T1000 (cell line): ENCODE measurements at regions not wholly inside any gene's neighbourhood (a gene's known extent, or its start where the extent isn't known, plus 50 kb on each side); places are given as distances from the start of the nearest gene placed in this dataset.
A peak's percentile ranks its signal among the peaks of the same experiment; 100 is the strongest.

Experiments
- DNase-seq: peaks from one replicate; lab custom pipeline; 2025; ENCODE audit warnings: mixed read lengths; lab: John Stamatoyannopoulos, UW

DNA sequence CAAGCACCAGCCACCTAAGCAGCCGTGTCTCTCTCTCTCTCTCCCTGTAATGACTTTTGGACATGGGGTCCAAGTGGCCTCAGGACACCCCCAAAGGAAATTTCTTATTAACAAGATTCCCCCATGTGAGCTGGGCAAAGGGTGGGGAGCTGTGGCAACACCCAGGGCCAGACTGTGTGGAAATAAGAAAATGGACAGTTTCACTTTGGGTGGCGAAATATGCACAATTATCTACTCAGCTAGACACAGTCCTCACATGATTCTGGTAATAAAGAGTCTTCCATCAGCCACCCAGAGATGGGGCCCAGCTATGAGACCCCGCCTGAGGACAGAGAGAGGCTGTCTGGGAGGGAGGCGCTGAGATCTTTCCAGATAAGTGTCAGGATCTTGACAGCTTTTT is 96.8 kb upstream of the TPM1 start:
- no peak for DNase-seq

- no peak for DNase-seq
Observed at GRCh38 chr15:62946940-62947339, 95.6 kb upstream of the TPM1 start.

- DNase-seq, result no peak
Observed at GRCh38 chr15:62950462-62950931, 92.0 kb upstream of the TPM1 start.

GRCh38 chr15:62951481-62951880 is 91.1 kb upstream of the TPM1 start:
- no peak for DNase-seq

DNA sequence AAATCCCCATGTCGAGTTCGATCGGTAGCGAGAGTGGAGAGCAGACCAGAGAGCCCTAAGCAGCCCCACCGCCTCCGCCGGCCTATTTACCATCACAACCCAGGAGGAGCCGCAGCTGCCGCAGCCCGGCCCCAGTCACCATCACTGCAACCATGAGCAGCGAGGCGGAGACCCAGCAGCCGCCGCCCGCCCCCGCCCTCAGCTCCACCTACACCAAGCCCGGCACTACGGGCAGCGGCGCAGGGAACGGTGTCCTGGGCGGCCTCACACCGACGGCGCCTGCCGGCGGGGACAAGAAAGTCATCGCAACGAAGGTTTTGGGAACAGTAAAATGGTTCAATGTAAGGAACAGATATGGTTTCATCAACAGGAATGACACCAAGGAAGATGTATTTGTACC is 89.5 kb upstream of the TPM1 start:
- DNase-seq, result no peak

- no peak for DNase-seq
Observed at GRCh38 chr15:62953496-62954045, 89.0 kb upstream of the TPM1 start.

- DNase-seq, result no peak
Observed at GRCh38 chr15:62957130-62957529, 85.4 kb upstream of the TPM1 start.

GRCh38 chr15:62958528-62959363 is 83.8 kb upstream of the TPM1 start:
- DNase-seq, result no peak

DNA sequence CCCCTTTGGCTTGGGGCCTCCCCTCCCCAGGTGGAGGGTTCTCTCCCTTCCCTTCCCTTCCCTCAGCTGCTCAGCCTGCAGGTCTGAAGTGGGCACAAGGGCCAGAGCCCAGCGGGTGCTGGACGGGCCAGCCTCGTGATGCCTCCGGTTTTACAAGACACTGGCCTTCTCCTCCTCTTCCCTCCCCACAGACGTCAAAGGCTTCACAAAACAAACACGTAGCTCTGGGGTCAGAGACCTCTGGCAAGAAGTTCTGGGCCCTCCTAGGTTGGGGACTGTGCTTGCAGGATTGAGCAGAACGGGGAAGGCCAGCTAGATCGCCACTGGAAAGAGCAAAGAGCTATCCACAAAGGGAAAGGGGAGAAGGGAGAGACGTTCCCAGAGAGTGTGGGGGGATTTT is 81.4 kb upstream of the TPM1 start:
- DNase-seq, result no peak

DNA sequence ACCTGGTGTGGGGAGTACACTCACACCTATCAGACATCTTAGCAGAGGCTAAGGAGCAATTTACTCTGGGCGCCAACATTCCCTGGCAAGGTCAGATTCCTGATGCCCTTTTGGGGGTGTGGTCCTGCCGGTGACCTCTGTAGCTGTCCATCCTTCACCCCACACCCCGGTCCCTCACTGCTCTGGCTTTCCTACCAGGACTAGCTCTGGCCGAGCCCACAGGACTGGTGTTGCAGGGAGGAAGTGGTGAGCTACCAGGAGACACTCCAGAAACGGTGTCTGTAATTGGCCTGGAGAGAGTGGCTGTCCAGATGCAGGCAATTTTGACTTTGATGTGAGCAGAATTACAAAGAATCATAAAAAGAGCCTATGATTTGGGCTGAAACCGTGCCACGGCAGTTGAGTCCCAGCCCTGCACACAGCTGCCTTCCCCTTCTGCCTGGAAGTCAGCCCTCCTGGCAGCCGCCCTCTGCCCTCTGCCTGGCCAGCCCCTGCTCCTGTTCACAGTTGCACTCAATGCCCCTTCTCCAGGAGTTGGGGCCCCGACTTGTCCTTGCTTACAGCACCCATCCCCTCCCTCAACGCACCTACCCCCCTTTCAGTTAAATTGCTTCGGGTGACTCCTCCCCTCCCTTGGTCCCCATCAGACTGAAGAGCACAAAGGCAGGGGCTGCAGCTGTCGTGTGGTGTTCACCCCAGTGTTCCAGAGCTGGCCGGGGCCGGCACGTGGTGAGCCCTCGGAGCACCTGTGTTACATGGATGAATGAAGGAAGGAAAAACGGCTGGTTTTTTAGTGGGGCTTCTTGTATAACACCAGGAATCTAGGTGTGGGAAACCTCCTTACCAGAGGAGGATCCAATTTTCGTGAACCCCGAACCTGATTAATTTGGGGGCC is 80.2 kb upstream of the TPM1 start:
- no peak for DNase-seq

DNA sequence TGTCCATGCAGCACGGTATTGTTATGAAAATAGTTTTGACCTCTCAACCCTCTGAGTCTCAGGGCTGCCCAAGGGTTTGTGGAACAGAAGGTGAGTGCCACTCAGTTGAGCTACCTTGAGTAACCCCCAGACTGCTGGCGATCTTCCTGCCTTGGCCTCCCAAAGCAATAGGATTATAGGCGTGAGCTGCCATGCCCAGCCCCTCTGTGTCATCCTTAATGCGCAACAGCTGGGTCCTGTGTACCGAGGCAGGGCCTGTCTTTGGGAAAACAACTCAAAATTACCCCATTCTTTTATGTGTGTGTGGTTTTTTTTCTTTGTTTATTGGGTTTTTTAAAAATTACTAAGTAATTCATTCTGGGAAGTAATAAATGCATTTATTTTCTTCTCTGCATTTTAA is 78.3 kb upstream of the TPM1 start:
- no peak for DNase-seq

DNA sequence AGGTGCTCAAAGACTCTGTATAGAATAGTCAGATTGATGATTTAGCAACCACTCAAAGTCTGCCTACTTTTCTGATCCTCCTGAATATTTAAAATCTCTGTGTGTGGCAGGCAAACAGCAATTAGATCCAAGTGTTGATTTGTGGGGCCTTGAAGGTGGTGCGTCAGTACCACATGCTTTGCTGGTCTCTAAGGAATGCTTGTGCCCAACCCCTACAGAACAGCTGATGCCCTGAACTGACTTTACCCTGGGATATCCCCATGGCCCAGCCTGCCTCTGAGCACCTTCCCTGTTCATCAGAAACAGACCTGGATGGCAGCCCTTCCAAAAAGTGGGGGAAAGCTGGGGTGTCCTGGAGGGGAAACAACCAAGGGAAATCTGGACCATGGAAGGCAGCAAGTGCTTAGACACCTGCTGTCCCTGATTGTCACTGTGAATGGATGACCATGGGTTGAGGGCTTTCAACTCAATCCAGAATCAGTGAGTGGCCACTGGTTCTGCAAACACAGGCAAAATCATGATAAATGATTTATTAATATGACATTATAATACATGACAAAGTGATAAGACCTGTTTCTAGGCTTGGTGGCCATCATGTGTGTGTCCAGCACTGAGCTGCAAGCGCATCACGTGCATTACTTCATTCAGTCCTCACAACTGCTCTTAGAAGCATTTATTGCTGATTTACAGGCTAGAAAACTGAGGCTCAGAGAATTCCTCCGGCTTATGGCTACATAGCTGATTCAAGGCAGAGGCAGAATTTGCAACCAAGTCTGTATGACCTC is 76.1 kb upstream of the TPM1 start:
- no peak for DNase-seq

GRCh38 chr15:62968699-62969098 is 73.8 kb upstream of the TPM1 start:
- DNase-seq, result no peak

- no peak for DNase-seq
Observed at GRCh38 chr15:62969442-62970089, 73.0 kb upstream of the TPM1 start.

GRCh38 chr15:62972814-62973213 is 69.7 kb upstream of the TPM1 start:
- DNase-seq, result no peak

- no peak for DNase-seq
Observed at GRCh38 chr15:62975515-62975914, 67.0 kb upstream of the TPM1 start.

GRCh38 chr15:62976301-62976881 is 66.2 kb upstream of the TPM1 start:
- DNase-seq, result no peak

- peak; percentile 44 for DNase-seq
Observed at GRCh38 chr15:62977952-62978811, 64.4 kb upstream of the TPM1 start.

DNA sequence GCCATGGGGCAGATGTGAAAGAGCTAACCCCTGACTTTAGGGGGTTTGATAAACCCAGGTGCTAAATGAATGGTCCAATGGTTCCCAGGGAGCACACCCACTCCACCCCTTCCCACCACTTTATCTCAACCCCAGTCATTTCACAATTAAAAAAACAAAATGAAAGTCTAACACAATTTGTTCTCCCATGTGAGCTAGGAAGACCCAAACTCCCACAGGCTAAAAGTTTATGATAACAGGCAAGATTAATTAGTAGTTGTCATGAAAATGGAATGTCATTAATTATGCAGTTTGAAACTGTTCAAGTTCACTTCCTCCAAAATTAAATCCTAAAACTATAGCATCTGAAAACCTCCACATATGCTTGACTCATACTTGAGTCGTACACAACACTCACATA is 63.3 kb upstream of the TPM1 start:
- DNase-seq, result no peak

GRCh38 chr15:62981071-62981470 is 61.5 kb upstream of the TPM1 start:
- DNase-seq, result no peak
